ENCODE measurements at regions not wholly inside any gene's neighbourhood (a gene's known extent, or its start where the extent isn't known, plus 50 kb on each side); places are given as distances from the start of the nearest gene placed in this dataset.

GRCh38 chr16:80355335-80355734, 185.5 kb upstream of the DYNLRB2 start:
- no peak for DNase-seq

- DNase-seq, result no peak
These were observed 190.7 kb upstream of the DYNLRB2 start for GRCh38 chr16:80350061-80350460.

- DNase-seq, result no peak
These were observed 192.9 kb upstream of the DYNLRB2 start for GRCh38 chr16:80347900-80348299.

GRCh38 chr16:80347002-80347401, 193.8 kb upstream of the DYNLRB2 start:
- DNase-seq, result no peak

- DNase-seq, result no peak
These were observed 194.6 kb upstream of the DYNLRB2 start for GRCh38 chr16:80346111-80346632.

GRCh38 chr16:80345701-80346100, 195.1 kb upstream of the DYNLRB2 start:
- DNase-seq, result no peak

- no peak for DNase-seq
These were observed 196.2 kb upstream of the DYNLRB2 start for GRCh38 chr16:80344570-80344969.

GRCh38 chr16:80341263-80341662, 199.5 kb upstream of the DYNLRB2 start:
- DNase-seq, result no peak

- no peak for DNase-seq
These were observed 203.0 kb upstream of the DYNLRB2 start for GRCh38 chr16:80337786-80338185.

- DNase-seq, result no peak
These were observed 210.0 kb upstream of the DYNLRB2 start for GRCh38 chr16:80330803-80331202.

GRCh38 chr16:80330150-80330549, 210.6 kb upstream of the DYNLRB2 start:
- no peak for DNase-seq

GRCh38 chr16:80327740-80328139, 213.1 kb upstream of the DYNLRB2 start:
- no peak for DNase-seq

GRCh38 chr16:80324371-80324770, 216.4 kb upstream of the DYNLRB2 start:
- no peak for DNase-seq

- no peak for DNase-seq
These were observed 217.0 kb upstream of the DYNLRB2 start for GRCh38 chr16:80323808-80324195.

- no peak for DNase-seq
These were observed 217.5 kb upstream of the DYNLRB2 start for GRCh38 chr16:80323187-80323807.

- no peak for DNase-seq
These were observed 221.6 kb upstream of the DYNLRB2 start for GRCh38 chr16:80319181-80319580.

GRCh38 chr16:80318107-80318506, 222.7 kb upstream of the DYNLRB2 start:
- DNase-seq, result no peak

- DNase-seq, result no peak
These were observed 223.2 kb upstream of the DYNLRB2 start for GRCh38 chr16:80317599-80318037.

- DNase-seq, result no peak
These were observed 223.7 kb upstream of the DYNLRB2 start for GRCh38 chr16:80317116-80317515.

GRCh38 chr16:80314042-80314441, 226.8 kb upstream of the DYNLRB2 start:
- no peak for DNase-seq

- DNase-seq, result no peak
These were observed 231.6 kb upstream of the DYNLRB2 start for GRCh38 chr16:80309178-80309577.

GRCh38 chr16:80305410-80305809, 235.4 kb upstream of the DYNLRB2 start:
- DNase-seq, result no peak

- DNase-seq, result no peak
These were observed 237.1 kb upstream of the DYNLRB2 start for GRCh38 chr16:80303691-80304090.

GRCh38 chr16:80300876-80301275, 239.9 kb upstream of the DYNLRB2 start:
- no peak for DNase-seq

GRCh38 chr16:80300456-80300855, 240.3 kb upstream of the DYNLRB2 start:
- no peak for DNase-seq

Data from KG1 (cell line).